GDM1 (cell line): ENCODE measurements at regions not wholly inside any gene's neighbourhood (a gene's known extent, or its start where the extent isn't known, plus 50 kb on each side); places are given as distances from the start of the nearest gene placed in this dataset.

Source experiments
- DNase-seq: peaks from one replicate; lab custom pipeline; 2025; lab: John Stamatoyannopoulos, UW

DNA sequence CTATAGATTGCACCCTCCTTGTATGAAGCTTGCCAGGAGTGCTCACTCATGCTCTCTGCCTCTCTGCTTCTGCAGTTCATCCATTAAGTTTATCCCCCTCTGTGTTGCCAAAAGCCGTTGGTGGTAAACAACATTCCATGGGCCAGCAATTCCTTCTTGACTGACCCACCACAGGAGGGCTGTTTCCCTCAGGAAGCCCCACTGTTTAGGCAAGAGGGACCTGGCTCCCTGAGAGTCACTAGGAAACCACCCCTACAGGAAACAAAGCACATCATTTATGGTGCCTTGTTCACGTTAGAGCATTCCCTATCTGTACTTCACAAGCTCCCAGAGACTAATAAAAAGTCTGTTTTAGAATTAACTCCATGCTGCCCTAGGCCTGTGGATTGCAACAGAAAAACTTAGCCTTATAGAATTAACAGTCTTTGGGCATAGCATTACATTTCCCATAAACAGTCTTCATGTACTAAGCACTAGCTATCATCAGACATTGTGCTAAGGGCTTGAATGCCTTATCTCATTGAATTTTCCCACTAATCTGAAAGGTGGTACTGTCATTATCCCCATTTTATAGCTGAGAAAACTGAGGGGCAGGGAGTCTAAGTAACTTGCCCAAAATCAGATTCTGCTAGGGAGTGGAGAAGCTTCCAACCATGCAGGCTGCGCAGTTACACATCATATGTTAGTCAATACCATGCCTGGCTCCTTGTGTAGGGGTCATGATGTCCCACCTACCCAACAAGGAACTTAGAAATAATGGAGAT is 149.9 kb downstream of the SHQ1 start:
- no peak for DNase-seq

DNA sequence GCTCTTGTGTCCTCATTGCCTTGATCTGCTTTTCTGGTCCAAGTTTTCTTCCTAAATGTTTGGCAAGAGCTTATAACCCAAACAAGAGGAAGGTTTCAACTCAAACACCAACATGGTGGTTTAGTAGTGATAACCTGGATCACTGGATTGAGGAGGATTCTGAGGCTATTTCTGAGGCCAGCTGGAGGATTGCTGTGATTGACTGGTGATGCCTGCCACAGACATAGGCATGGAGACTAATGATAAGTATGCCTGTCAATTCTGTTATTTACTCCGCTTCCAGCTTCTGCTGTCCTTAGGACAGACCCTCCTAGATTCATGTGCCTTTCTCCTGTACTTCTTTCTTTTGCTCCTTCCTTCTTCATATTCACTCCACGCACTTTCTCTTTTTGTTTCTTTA is 150.5 kb downstream of the SHQ1 start:
- DNase-seq, result no peak

GRCh38 chr3:72696815-72697214 is 151.4 kb downstream of the SHQ1 start:
- no peak for DNase-seq

DNA sequence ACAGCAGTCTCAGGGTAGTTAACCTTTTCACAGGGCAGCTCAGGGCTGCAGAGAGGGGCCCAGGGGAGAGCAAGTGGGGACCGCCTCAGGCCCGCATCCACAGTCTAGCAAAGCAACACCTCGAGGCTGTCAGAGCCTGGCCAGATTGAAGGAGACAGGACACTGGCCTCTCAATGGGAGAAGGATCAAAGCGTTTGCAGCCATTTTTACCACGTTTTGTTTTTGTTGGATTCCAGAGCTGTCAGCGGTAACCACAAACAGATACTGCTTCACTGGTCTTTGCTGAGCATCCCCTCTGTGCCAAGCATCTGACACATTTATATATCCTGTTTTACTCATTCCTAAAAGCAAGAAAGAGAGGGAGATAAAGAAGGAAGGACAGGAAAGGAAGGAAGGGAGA is 153.8 kb downstream of the SHQ1 start:
- no peak for DNase-seq

DNA sequence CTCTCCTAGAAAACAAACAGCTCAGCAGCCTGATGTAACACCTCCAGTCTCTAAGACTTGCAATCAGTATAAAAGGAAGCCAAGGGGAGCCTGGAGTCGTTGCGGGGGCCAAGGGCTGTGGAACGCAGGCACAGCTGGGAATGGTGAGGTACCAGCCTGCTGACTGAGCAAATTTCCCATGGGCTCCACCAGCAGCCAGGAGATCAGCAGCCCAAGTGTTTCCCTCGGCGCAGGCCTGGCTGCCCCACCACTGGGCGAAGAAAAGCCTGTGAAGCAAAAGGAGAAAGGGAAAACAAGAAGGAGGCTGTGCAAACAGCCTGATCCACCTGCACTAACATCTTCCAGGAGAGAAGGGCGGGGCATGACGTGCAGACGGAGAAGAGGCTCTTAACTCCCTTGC is 155.3 kb downstream of the SHQ1 start:
- no peak for DNase-seq

DNA sequence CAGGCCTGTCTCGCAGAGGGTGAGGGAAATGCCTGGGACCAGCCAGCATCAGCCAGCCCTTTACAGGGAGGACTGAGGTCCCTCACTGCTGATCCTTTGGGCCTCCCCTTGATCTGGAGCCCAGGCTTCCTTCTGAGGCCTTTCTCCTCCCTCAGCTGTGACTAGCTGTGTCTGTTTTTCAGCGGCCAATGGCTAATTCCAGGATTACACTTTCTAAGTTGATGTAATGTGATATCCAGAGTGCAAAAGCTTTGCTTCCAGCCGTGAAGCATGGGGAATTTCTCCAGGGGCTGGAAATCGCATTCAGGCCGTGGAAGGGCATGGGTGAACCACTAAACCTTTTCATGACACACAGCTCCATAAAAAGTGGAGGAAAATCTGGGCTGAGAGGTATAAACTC is 157.6 kb downstream of the SHQ1 start:
- no peak for DNase-seq

- DNase-seq, result no peak
These were observed 165.3 kb downstream of the SHQ1 start for GRCh38 chr3:72682936-72683452.

DNA sequence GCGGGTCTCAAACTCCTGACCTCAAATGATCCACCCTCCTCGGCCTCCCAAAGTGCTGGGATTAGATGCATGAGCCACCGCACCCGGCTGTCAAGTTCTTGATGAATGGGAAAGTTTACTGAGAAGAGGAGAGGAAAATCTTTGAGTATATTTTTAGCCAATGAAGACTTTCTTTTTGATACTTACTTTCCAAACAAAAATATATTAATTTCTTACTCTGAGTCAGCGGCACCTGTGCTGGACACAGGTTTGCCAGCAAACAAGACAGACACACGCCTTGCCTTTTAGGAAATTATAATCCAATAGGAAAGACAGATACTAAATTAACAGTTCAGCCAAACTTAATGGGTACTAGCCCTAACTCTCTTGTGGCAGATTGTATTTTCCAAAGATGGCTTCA is 166.6 kb downstream of the SHQ1 start:
- no peak for DNase-seq

DNA sequence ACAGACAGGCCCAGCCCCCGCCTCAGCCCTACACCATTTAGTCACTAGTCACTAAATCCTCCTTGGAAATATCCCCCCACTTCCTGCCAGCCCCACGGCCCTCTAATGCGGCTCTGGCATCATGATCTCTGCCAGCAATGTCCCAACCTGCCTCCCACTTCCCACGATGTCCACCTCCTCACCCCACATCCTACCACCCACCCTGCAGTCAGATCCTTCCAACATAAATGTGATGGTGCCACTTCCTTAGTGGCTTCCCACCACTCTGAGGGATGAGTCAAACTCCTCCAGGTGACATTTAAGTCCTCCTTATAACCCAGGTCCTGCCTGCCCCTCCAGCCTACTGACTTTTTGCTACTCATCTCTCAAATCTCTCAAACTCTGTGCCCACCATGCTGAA is 167.5 kb downstream of the SHQ1 start:
- DNase-seq, result no peak

DNA sequence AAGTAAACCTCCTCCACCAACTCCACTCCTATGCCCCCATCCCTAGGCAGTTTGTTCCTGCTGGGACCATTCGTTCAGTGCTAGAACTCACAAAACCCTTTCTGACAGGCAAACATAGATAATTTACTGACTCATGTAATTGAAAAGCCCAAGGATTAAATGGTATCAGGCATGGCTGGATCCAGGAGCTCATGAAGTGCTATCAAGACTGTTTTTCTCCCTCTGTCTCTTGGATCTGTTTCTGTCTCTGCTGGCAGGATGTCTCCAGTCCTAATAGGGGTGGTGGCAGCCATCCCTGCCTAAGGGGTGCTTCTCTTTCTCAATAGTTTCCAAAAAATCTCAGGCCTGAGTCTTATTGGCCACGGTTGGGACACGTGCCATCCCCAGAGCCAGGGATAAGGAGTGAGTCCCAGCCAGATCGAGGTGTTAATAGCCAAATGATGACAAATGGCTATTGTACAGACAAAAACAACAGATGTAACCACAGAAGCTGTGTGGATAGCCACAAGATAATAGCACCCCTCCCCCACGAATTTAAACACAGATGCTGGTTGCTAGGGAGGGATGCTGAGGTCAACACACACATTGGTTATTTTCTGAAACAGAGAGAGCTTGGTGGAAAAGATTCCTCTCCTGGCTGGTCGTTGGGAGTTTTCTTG is 168.6 kb downstream of the SHQ1 start:
- DNase-seq, result no peak

GRCh38 chr3:72678867-72679266 is 169.4 kb downstream of the SHQ1 start:
- DNase-seq, result no peak

DNA sequence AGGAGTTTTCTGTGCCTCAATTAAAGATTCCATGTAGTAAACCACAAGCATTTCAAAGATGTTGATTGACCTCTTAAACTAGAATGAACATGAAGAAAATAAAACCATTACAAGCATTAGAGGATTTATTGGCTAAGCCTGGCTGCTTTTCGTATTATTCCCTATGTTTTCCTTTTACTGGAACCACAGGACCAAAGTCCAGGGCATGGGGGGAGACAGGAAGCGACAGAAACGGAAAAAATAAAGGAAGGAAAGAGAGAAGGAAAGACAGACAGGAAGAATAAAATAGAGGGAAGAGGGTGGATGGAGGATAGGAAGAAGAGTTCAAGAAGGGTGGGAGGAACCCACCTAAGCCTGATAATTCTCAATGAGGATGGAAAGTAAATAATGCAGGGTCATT is 169.9 kb downstream of the SHQ1 start:
- no peak for DNase-seq

GRCh38 chr3:72675243-72675642 is 173.0 kb downstream of the SHQ1 start:
- DNase-seq, result no peak

DNA sequence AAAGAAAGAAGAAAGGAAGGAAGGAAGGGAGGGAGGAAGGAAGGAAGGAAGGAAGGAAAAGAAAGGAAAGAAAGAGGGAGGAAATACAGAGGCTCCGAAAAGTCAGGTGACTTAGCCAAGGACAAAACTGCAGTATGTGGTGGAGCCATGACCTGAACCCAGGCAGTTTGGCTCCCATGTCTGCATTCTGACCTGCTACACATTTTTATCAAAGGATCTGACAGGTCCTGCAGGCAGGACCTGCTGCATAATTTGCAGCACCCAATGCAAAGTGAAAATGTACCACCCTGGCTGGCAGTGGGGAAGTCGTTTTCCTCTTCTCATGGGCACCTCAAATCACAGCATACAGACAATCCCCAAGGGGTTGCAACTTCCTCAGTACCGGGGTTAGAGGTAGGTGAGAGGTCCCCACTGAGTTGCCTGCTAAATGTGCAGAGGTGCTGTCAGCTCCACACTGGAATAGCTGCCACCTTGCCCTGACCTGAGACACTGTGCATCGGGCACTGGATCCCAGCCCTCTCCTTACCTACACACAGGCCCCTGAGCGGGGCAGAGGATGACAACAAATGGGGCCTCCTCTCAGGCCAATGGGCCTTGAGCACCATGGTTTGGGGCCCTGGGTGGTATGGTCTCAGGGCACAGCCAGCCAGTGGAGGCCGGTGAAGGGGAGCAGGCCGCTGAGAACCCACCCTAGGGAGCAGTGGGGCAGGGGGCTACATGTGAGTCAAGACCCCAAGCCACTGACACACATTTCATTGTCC is 175.1 kb downstream of the SHQ1 start:
- no peak for DNase-seq

- no peak for DNase-seq
These were observed 179.0 kb downstream of the SHQ1 start for GRCh38 chr3:72669224-72669623.

DNA sequence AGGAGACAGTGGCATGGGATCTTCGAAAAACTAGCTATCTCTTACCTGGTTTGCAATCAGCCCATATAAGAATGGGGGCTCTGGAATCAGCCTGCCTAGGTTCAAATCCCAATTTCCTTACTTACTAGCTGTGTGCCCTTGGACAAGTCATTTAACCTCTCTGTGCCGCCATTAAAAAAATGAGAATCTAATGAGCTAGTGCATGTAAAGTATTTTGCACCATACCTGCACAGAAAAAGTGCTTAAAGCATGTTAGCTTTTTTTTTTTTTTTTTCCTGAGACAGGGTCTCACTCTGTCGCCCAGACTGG is 181.8 kb downstream of the SHQ1 start:
- no peak for DNase-seq

DNA sequence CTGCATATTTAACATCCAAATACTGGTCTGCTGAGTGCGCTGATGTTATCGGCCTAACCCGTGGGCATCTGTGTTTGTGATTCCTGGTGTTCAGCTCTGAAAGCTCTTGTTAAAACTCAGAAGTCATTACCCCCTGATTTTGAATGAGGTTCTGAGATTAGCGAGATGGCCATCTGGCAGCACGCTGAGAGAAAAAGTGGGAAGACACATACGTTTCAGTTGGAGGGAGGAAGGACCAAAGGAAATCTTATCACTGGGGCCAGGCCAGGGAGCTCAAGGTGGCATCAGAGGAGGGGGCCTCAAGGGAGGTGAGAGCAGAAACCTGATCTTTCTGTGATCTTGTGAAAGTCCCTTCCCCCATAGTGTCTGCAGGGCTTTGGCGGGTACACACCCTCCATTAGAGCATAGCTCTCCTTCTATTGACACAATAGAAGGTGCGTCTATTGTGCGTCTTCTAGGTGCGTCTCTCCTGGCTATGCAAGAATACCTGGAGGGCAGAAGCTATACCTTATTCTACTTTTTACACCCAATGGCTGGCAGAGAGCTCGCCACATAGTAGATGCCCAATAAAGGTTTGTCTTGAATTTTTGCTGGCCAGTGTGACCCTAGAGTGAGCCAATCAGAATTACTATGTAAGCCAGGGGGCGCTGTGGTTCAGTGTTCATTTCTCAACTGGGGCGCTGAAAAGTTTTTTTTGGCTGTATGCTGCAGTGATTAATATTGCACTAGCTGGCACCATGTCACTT is 182.4 kb downstream of the SHQ1 start:
- no peak for DNase-seq

- no peak for DNase-seq
These were observed 183.1 kb downstream of the SHQ1 start for GRCh38 chr3:72665103-72665502.

DNA sequence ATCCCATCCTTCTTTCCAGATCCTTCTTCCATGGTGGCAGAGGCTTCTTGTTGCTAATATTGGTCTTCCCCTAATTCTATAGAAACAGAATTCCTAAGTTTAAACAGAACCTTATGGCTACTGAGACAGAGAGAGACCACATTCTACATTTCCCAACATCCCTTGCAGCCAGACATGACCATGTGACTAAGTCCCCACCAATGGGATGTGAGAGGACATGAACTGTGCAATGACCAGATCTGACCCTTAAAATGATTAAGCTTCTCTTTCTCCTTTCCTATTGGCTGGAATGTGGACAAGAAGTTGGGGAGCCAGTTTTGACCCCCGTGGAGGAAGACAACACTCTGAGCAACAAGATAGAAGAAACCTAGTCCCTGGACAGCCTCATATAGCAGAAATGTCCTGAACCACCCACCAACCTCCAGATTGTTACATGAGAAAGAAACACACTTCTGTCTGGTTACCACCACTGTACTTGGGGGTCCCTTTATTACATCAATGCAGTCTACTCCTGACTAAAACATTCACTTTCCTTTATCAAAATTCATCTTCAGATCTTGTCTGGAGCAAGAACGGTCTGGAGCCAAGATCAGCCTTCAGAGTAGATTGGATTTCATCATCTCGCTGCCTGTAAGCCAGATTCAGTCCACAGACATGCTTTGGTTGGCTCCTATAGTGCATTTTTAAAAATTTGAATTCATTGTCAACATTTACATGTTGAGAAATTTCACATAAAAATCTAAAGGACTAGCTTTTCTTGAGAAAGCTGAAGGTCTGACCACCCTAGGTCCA is 183.9 kb downstream of the SHQ1 start:
- no peak for DNase-seq

DNA sequence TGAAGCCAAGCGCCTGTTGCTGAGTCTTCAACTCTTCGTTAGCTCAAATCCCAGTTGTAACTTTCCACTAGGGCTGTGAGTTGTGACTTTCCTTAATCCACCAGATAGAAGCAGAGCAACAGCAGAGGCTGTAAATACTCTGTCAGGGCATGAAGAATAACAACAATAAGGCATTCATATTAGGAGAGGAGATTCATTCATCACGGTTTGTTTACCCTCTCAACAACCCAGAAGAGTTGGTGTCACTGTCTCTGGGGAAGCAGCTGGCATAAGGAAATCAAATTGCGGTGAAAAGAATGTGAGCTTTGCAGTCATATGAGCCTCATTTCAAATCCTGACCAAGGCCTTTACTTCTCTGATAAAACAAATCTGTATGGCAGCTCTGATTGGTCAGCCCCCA is 184.8 kb downstream of the SHQ1 start:
- DNase-seq, result no peak

DNA sequence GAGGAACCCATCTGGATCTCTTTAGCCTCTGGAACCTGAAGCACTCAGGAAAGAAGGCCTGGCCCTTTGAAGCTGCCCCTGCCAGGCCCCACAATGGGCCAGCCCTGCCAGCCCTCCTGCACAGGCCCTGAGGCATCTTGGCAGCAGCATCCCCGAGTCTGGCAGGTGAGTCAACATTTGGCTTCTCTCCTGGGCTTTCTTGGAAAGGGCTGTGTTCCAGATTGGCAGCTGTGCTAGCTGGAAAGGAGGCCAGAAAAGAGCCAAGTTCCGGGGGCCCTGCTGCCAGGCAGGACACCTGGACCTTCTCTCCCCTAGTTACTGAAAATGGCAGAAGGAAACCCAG is 187.2 kb downstream of the SHQ1 start:
- no peak for DNase-seq
